ENCODE measurements at regions not wholly inside any gene's neighbourhood (a gene's known extent, or its start where the extent isn't known, plus 50 kb on each side); places are given as distances from the start of the nearest gene placed in this dataset.

- TF ChIP-seq CTCF (conservative IDR thresholded peaks at IDR 0.05), result no peak
- peaks cover 9% of the 10 kb centered on the region for H3K36me3 Mint-ChIP-seq (ENCODE audit: low read depth)
- Histone ChIP-seq H3K4me1 (ENCODE audit: control insufficient read depth, insufficient read depth, low read length) (no peaks in the 10 kb centered on the region), H3K9ac (ENCODE audit: extremely low read depth, low read length, poor library complexity, severe bottlenecking) (no peak overlapping the region), H3K4me3 (ENCODE audit: low read length) (no peak overlapping the region), H3K9me3 (ENCODE audit: control insufficient read depth, low read length) (peaks cover 14% of the 10 kb centered on the region), H3K27me3 (ENCODE audit: control insufficient read depth, insufficient read depth, low read length, poor library complexity, severe bottlenecking) (no peaks in the 10 kb centered on the region), H3K36me3 (ENCODE audit: control insufficient read depth, insufficient read depth, low read length) (no peaks in the 10 kb centered on the region), H3K27ac (ENCODE audit: low read depth, low read length) (no peak overlapping the region)
- no peaks in the 10 kb centered on the region for H3K4me1 Mint-ChIP-seq
- H3K4me3 Mint-ChIP-seq, result no peak overlapping the region
- no peak for DNase-seq
- peaks cover 15% of the 10 kb centered on the region for H3K9me3 Mint-ChIP-seq
- no CpG with 5 or more reads among the region's 2 CpGs for WGBS, 2 experiments (ENCODE audit: insufficient coverage in 1 of 2, insufficient read length in 1 of 2)
- H3K27ac Mint-ChIP-seq, result no peak overlapping the region
- H3K27me3 Mint-ChIP-seq (ENCODE audit: insufficient read depth), result no peaks in the 10 kb centered on the region
Observed at GRCh38 chr10:53230651-53231050, 458.1 kb upstream of the MBL2 start.

- Histone ChIP-seq H3K27ac (ENCODE audit: low read depth, low read length) (peak overlapping the region; percentile 65), H3K4me1 (ENCODE audit: control insufficient read depth, insufficient read depth, low read length) (no peaks in the 10 kb centered on the region), H3K36me3 (ENCODE audit: control insufficient read depth, insufficient read depth, low read length) (no peaks in the 10 kb centered on the region), H3K9ac (ENCODE audit: extremely low read depth, low read length, poor library complexity, severe bottlenecking) (no peak overlapping the region), H3K27me3 (ENCODE audit: control insufficient read depth, insufficient read depth, low read length, poor library complexity, severe bottlenecking) (no peaks in the 10 kb centered on the region), H3K4me3 (ENCODE audit: low read length) (no peak overlapping the region), H3K9me3 (ENCODE audit: control insufficient read depth, low read length) (peaks cover 21% of the 10 kb centered on the region)
- peaks cover 17% of the 10 kb centered on the region for H3K4me1 Mint-ChIP-seq
- H3K36me3 Mint-ChIP-seq (ENCODE audit: low read depth), result peaks cover 6% of the 10 kb centered on the region
- H3K27ac Mint-ChIP-seq, result no peak overlapping the region
- H3K27me3 Mint-ChIP-seq (ENCODE audit: insufficient read depth), result no peaks in the 10 kb centered on the region
- peaks cover 8% of the 10 kb centered on the region for H3K9me3 Mint-ChIP-seq
- WGBS, 2 experiments (ENCODE audit: insufficient coverage in 1 of 2, insufficient read length in 1 of 2), result 93% methylated on average over 2 of the region's 2 CpGs; no CpG with 5 or more reads in 1 of the 2 experiments
- no peak for TF ChIP-seq CTCF (conservative IDR thresholded peaks at IDR 0.05)
- DNase-seq, result peak; percentile 64
- H3K4me3 Mint-ChIP-seq, result no peak overlapping the region
Observed at GRCh38 chr10:53223851-53224250, 451.3 kb upstream of the MBL2 start.

GRCh38 chr10:53222806-53223205 is 450.2 kb upstream of the MBL2 start:
- no peaks in the 10 kb centered on the region for H3K27me3 Mint-ChIP-seq (ENCODE audit: insufficient read depth)

More at GRCh38 chr10:53222806-53223205, 450.2 kb upstream of the MBL2 start:
- Histone ChIP-seq H3K27me3 (ENCODE audit: control insufficient read depth, insufficient read depth, low read length, poor library complexity, severe bottlenecking) (no peaks in the 10 kb centered on the region), H3K4me1 (ENCODE audit: control insufficient read depth, insufficient read depth, low read length) (no peaks in the 10 kb centered on the region), H3K27ac (ENCODE audit: low read depth, low read length) (no peak overlapping the region), H3K9me3 (ENCODE audit: control insufficient read depth, low read length) (peaks cover 15% of the 10 kb centered on the region), H3K4me3 (ENCODE audit: low read length) (no peak overlapping the region), H3K9ac (ENCODE audit: extremely low read depth, low read length, poor library complexity, severe bottlenecking) (no peak overlapping the region), H3K36me3 (ENCODE audit: control insufficient read depth, insufficient read depth, low read length) (no peaks in the 10 kb centered on the region)
- no peaks in the 10 kb centered on the region for H3K36me3 Mint-ChIP-seq (ENCODE audit: low read depth)
- no peak overlapping the region for H3K27ac Mint-ChIP-seq
- H3K9me3 Mint-ChIP-seq, result no peaks in the 10 kb centered on the region
- no peak overlapping the region for H3K4me3 Mint-ChIP-seq
- WGBS, 2 experiments (ENCODE audit: insufficient coverage in 1 of 2, insufficient read length in 1 of 2), result 88 to 100% methylated on average over 2 to 5 of the region's 5 CpGs
- DNase-seq, result no peak
- TF ChIP-seq CTCF (conservative IDR thresholded peaks at IDR 0.05), result no peak
- H3K4me1 Mint-ChIP-seq, result peaks cover 17% of the 10 kb centered on the region

All from endodermal cell (in vitro differentiated cells).